BJ (cell line): ENCODE measurements at regions not wholly inside any gene's neighbourhood (a gene's known extent, or its start where the extent isn't known, plus 50 kb on each side); places are given as distances from the start of the nearest gene placed in this dataset.

Experiments used
- CTCF ChIA-PET: fragments of 350-600 bp; formaldehyde crosslinking; extraction: SDS; loops from one replicate; lab custom pipeline; 2021; ENCODE audit warnings: antibody characterized with exemption, inconsistent platforms; lab: Yijun Ruan, JAX
- POLR2A ChIA-PET: fragments of 300-600 bp; sonication (Branson Sonifier 250); formaldehyde crosslinking; extraction: SDS; loops from one replicate; lab custom pipeline; 2021; ENCODE audit warnings: antibody characterized with exemption; lab: Charles Lee
- DNase-seq: peaks from one replicate; pipeline ENCODE4 v3.0.0-alpha.2; 2011; ENCODE audit warnings: low read depth
- H3K27me3 ChIP-seq: 2 replicates; pipeline ENCODE4 v1.6.0; 2011; ENCODE audit warnings: low read length; ENCODE audit not compliant: control insufficient read depth, insufficient read depth
- H3K36me3 ChIP-seq: 2 replicates; pipeline ENCODE4 v1.5.1; 2011; ENCODE audit warnings: low read length; ENCODE audit not compliant: control insufficient read depth, insufficient read depth
- H3K4me3 ChIP-seq: 2 replicates; pipeline ENCODE4 v1.5.1; 2011; ENCODE audit warnings: low read depth, mild to moderate bottlenecking, control low read depth, low read length
- CTCF ChIP-seq: IDR thresholded peaks from 2 replicates; pipeline ENCODE4 v1.5.1; 2011; ENCODE audit warnings: low read depth, mild to moderate bottlenecking, control low read depth, inconsistent platforms, low read length, moderate library complexity; ENCODE audit not compliant: insufficient read depth

- no peaks in the 10 kb centered on the region for H3K27me3 ChIP-seq
- H3K36me3 ChIP-seq: no peaks in the 10 kb centered on the region
- no peak for DNase-seq
- no peak overlapping the region for H3K4me3 ChIP-seq
- TF ChIP-seq CTCF: no peak
- ChIA-PET CTCF (interaction anchor here (1.2 to 1.5 kb wide), 2 partner anchors 17 to 58 kb away, joined by 3 to 5 read pairs; no protein-coding TSS in a partner anchor), POLR2A (no interaction called here)
Observed at GRCh38 chr16:86398622-86399021, 111.7 kb upstream of the FOXF1 start.

- DNase-seq: no peak
- CTCF ChIA-PET: no interaction called here
- Histone ChIP-seq H3K36me3 (no peaks in the 10 kb centered on the region), H3K4me3 (no peak overlapping the region), H3K27me3 (no peaks in the 10 kb centered on the region)
- POLR2A ChIA-PET: no interaction called here
- TF ChIP-seq CTCF: no peak
Observed at GRCh38 chr16:86401126-86401525, 109.2 kb upstream of the FOXF1 start.

- POLR2A ChIA-PET: no interaction called here
- CTCF ChIA-PET: interaction anchor here (0.8 to 1.6 kb wide), 3 partner anchors 19 to 115 kb away, joined by 3 to 4 read pairs (median 3); no protein-coding TSS in a partner anchor
- no peaks in the 10 kb centered on the region for H3K36me3 ChIP-seq
- no peak overlapping the region for H3K4me3 ChIP-seq
- no peak for TF ChIP-seq CTCF
- no peak for DNase-seq
- no peaks in the 10 kb centered on the region for H3K27me3 ChIP-seq
Observed at GRCh38 chr16:86403085-86403484, 107.2 kb upstream of the FOXF1 start.

GRCh38 chr16:86403541-86404163 is 106.7 kb upstream of the FOXF1 start:
- Histone ChIP-seq H3K27me3 (no peaks in the 10 kb centered on the region), H3K36me3 (no peaks in the 10 kb centered on the region), H3K4me3 (no peak overlapping the region)
- no peak for DNase-seq
- CTCF ChIA-PET: interaction anchor here (0.8 to 1.6 kb wide), 3 partner anchors 19 to 114 kb away, joined by 3 to 4 read pairs (median 3); no protein-coding TSS in a partner anchor
- TF ChIP-seq CTCF: no peak
- POLR2A ChIA-PET: no interaction called here

GRCh38 chr16:86404678-86405077 is 105.6 kb upstream of the FOXF1 start:
- ChIA-PET CTCF (interaction anchor here (1.6 kb wide), 1 partner anchor 113 kb away, joined by 4 read pairs; no protein-coding TSS in a partner anchor), POLR2A (no interaction called here)
- Histone ChIP-seq H3K4me3 (no peak overlapping the region), H3K36me3 (no peaks in the 10 kb centered on the region), H3K27me3 (no peaks in the 10 kb centered on the region)
- no peak for TF ChIP-seq CTCF
- DNase-seq: no peak
